Epithelial cell of proximal tubule (primary cell): ENCODE measurements at regions not wholly inside any gene's neighbourhood (a gene's known extent, or its start where the extent isn't known, plus 50 kb on each side); places are given as distances from the start of the nearest gene placed in this dataset.

Experiments
- DNase-seq: peaks from one replicate; pipeline ENCODE4 v3.0.0-alpha.2; 2011; ENCODE audit warnings: low read depth
- H3K4me3 ChIP-seq: 2 replicates; pipeline ENCODE4 v1.5.1; 2011; ENCODE audit warnings: low read depth, mild to moderate bottlenecking, low read length
- CTCF ChIP-seq: conservative IDR thresholded peaks from 2 replicates; pipeline ENCODE4 v1.5.1; 2012; ENCODE audit warnings: low read depth, mild to moderate bottlenecking, low read length

GRCh38 chr6:140045116-140045515, 670.7 kb upstream of the CITED2 start:
- no peak for DNase-seq
- no peak for TF ChIP-seq CTCF
- no peak overlapping the region for H3K4me3 ChIP-seq

GRCh38 chr6:140044626-140045025, 670.2 kb upstream of the CITED2 start:
- H3K4me3 ChIP-seq, result no peak overlapping the region
- no peak for DNase-seq
- TF ChIP-seq CTCF, result no peak

GRCh38 chr6:140043762-140044378, 669.4 kb upstream of the CITED2 start:
- no peak for DNase-seq
- no peak overlapping the region for H3K4me3 ChIP-seq
- no peak for TF ChIP-seq CTCF

- DNase-seq, result peak; percentile 91
- TF ChIP-seq CTCF, result no peak
- H3K4me3 ChIP-seq, result no peak overlapping the region
These were observed 668.9 kb upstream of the CITED2 start for GRCh38 chr6:140043357-140043756.

GRCh38 chr6:140041571-140042332, 667.3 kb upstream of the CITED2 start:
- no peak overlapping the region for H3K4me3 ChIP-seq
- TF ChIP-seq CTCF, result no peak

GRCh38 chr6:140041056-140041455, 666.6 kb upstream of the CITED2 start:
- TF ChIP-seq CTCF, result no peak
- DNase-seq, result no peak
- H3K4me3 ChIP-seq, result no peak overlapping the region

More at GRCh38 chr6:140041571-140042332, 667.3 kb upstream of the CITED2 start:
- no peak for DNase-seq

- no peak for DNase-seq
- no peak overlapping the region for H3K4me3 ChIP-seq
These were observed 665.9 kb upstream of the CITED2 start for GRCh38 chr6:140040396-140040795.

More at GRCh38 chr6:140040396-140040795, 665.9 kb upstream of the CITED2 start:
- TF ChIP-seq CTCF, result no peak
